ENCODE measurements at regions not wholly inside any gene's neighbourhood (a gene's known extent, or its start where the extent isn't known, plus 50 kb on each side); places are given as distances from the start of the nearest gene placed in this dataset.

DNA sequence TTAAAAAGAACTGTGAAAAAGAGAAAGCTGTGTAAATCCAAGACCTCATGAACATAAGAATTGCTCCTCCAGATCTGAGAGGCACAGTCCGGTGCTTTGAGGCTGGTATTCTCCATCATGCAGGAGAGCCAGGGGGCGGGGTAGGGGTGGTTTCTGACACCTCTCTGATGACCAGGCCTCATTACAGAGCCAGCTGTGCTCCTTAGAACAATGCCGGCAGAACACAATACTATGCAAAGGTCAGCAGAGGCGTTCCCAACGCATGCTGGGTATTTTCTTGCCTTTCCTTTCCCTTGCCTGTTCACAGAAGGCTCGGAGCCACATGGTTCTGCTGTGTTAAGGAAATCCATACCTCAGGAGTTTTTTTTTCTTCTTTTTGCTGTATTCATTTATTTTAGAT lies 91.2 kb upstream of the SOD3 start:
- H3K4me3 ChIP-seq (ENCODE audit: low read depth, low read length), result no peak overlapping the region
- TF ChIP-seq, protein P1, sequence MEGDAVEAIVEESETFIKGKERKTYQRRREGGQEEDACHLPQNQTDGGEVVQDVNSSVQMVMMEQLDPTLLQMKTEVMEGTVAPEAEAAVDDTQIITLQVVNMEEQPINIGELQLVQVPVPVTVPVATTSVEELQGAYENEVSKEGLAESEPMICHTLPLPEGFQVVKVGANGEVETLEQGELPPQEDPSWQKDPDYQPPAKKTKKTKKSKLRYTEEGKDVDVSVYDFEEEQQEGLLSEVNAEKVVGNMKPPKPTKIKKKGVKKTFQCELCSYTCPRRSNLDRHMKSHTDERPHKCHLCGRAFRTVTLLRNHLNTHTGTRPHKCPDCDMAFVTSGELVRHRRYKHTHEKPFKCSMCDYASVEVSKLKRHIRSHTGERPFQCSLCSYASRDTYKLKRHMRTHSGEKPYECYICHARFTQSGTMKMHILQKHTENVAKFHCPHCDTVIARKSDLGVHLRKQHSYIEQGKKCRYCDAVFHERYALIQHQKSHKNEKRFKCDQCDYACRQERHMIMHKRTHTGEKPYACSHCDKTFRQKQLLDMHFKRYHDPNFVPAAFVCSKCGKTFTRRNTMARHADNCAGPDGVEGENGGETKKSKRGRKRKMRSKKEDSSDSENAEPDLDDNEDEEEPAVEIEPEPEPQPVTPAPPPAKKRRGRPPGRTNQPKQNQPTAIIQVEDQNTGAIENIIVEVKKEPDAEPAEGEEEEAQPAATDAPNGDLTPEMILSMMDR (IDR thresholded peaks at IDR 0.05; ENCODE audit: borderline replicate concordance, insufficient read depth, low read depth, low read length), result no peak

- TF ChIP-seq, protein P1 (IDR thresholded peaks at IDR 0.05; ENCODE audit: borderline replicate concordance, insufficient read depth, low read depth, low read length), result no peak
- no peak overlapping the region for H3K4me3 ChIP-seq (ENCODE audit: low read depth, low read length)
Measured at GRCh38 chr4:24705016-24705753, 90.2 kb upstream of the SOD3 start.

DNA sequence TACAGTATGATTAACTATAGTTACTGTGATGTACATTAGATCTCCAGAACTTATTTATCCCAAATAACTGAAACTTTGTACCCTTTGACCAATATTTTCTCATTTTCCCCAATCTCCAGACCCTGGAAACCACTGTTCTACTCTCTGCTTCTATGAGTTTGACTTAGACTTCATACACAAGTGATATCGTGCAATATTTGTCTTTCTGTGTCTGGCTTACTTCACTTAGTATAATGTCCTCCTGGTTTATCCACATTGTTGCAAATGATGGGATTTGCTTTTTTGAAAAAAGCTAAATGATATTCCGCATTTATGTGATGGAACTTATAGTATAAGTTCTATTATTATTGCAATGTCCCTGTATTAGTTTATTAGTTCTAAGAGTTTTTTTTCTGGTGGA lies 81.8 kb upstream of the SOD3 start:
- TF ChIP-seq, protein P1 (IDR thresholded peaks at IDR 0.05; ENCODE audit: borderline replicate concordance, insufficient read depth, low read depth, low read length), result no peak

GRCh38 chr4:24719615-24720014 lies 75.8 kb upstream of the SOD3 start:
- TF ChIP-seq, protein P1 (IDR thresholded peaks at IDR 0.05; ENCODE audit: borderline replicate concordance, insufficient read depth, low read depth, low read length), result no peak
- H3K4me3 ChIP-seq (ENCODE audit: low read depth, low read length), result no peak overlapping the region

More for the DNA sequence above, 81.8 kb upstream of the SOD3 start:
- no peak overlapping the region for H3K4me3 ChIP-seq (ENCODE audit: low read depth, low read length)

GRCh38 chr4:24720436-24720835 lies 74.9 kb upstream of the SOD3 start:
- TF ChIP-seq, protein P1 (IDR thresholded peaks at IDR 0.05; ENCODE audit: borderline replicate concordance, insufficient read depth, low read depth, low read length), result no peak

GRCh38 chr4:24720979-24721378 lies 74.4 kb upstream of the SOD3 start:
- no peak overlapping the region for H3K4me3 ChIP-seq (ENCODE audit: low read depth, low read length)
- TF ChIP-seq, protein P1 (IDR thresholded peaks at IDR 0.05; ENCODE audit: borderline replicate concordance, insufficient read depth, low read depth, low read length), result no peak

More at GRCh38 chr4:24720436-24720835, 74.9 kb upstream of the SOD3 start:
- no peak overlapping the region for H3K4me3 ChIP-seq (ENCODE audit: low read depth, low read length)

GRCh38 chr4:24722026-24722568 lies 73.3 kb upstream of the SOD3 start:
- H3K4me3 ChIP-seq (ENCODE audit: low read depth, low read length), result no peak overlapping the region
- TF ChIP-seq, protein P1 (IDR thresholded peaks at IDR 0.05; ENCODE audit: borderline replicate concordance, insufficient read depth, low read depth, low read length), result no peak
